ENCODE measurements at regions not wholly inside any gene's neighbourhood (a gene's known extent, or its start where the extent isn't known, plus 50 kb on each side); places are given as distances from the start of the nearest gene placed in this dataset.

GRCh38 chr2:111634050-111634794, 249.8 kb downstream of the ANAPC1 start:
- TF ChIP-seq EZH2 (IDR thresholded peaks at IDR 0.05; ENCODE audit: borderline replicate concordance, low read depth, low read length, severe bottlenecking) (no peak), CTCF (IDR thresholded peaks at IDR 0.05; ENCODE audit: borderline replicate concordance, extremely low read depth, low read length, poor library complexity, severe bottlenecking) (no peak)
